GM12878 (cell line): ENCODE measurements at regions not wholly inside any gene's neighbourhood (a gene's known extent, or its start where the extent isn't known, plus 50 kb on each side); places are given as distances from the start of the nearest gene placed in this dataset.

Experiments used
- NR2F1 ChIP-seq: fragments of 450-650 bp; conservative IDR thresholded peaks from 2 replicates; pipeline ENCODE4 v1.6.1; 2017; ENCODE audit warnings: mild to moderate bottlenecking
- SPI1 ChIP-seq: IDR thresholded peaks from 2 replicates; pipeline ENCODE4 v1.6.1; 2011; ENCODE audit warnings: low read depth, mild to moderate bottlenecking, low read length, moderate library complexity, borderline replicate concordance; ENCODE audit not compliant: insufficient read depth
- TF ChIP-seq, protein P1 (sequence below), 3 experiments: IDR thresholded peaks in 2 of 3; conservative IDR thresholded peaks in 1 of 3; 2 replicates each; pipeline ENCODE4 v1.5.1; 2011; ENCODE audit warnings: low read depth in 3 of 3, low read length in 3 of 3, mild to moderate bottlenecking in 3 of 3, control low read depth in 2 of 3, moderate library complexity in 2 of 3, inconsistent platforms in 1 of 3, mixed read lengths in 1 of 3; ENCODE audit not compliant: control insufficient read depth in 2 of 3, insufficient read depth in 1 of 3; ENCODE audit errors: extremely low read depth in 1 of 3
- TF ChIP-seq, protein P2 (sequence below): IDR thresholded peaks from 2 replicates; pipeline ENCODE4 v1.6.1; 2012; ENCODE audit warnings: low read depth, low read length, improper control_type of control experiment
- TF ChIP-seq, protein P3 (sequence below): fragments of 450-650 bp; IDR thresholded peaks from 2 replicates; pipeline ENCODE4 v1.6.1; 2014; ENCODE audit warnings: mild to moderate bottlenecking

DNA sequence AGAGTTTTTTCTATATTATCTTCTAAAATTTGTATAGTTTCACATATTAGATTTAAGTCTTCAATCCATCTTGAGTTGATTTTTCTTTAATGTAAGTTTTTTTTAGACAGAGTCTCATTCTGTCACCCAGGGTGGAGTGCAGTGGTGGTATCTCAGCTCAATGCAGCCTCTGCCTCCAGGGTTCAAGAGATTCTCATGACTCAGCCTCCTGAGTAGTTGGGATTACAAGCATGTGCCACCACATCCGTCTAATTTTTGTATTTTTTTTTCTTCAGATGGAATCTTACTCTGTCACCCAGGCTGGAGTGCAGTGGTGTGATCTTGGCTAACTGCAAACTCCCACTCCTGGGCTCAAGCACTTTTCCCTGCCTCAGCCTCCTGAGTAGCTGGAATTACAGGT, 143.4 kb upstream of the ZNF92 start:
- TF ChIP-seq, protein P1, sequence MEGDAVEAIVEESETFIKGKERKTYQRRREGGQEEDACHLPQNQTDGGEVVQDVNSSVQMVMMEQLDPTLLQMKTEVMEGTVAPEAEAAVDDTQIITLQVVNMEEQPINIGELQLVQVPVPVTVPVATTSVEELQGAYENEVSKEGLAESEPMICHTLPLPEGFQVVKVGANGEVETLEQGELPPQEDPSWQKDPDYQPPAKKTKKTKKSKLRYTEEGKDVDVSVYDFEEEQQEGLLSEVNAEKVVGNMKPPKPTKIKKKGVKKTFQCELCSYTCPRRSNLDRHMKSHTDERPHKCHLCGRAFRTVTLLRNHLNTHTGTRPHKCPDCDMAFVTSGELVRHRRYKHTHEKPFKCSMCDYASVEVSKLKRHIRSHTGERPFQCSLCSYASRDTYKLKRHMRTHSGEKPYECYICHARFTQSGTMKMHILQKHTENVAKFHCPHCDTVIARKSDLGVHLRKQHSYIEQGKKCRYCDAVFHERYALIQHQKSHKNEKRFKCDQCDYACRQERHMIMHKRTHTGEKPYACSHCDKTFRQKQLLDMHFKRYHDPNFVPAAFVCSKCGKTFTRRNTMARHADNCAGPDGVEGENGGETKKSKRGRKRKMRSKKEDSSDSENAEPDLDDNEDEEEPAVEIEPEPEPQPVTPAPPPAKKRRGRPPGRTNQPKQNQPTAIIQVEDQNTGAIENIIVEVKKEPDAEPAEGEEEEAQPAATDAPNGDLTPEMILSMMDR (IDR thresholded peaks at IDR 0.05 in 2 of 3, conservative IDR thresholded peaks at IDR 0.05 in 1 of 3; ENCODE audit: control insufficient read depth in 2 of 3, extremely low read depth in 1 of 3, insufficient read depth in 1 of 3, low read depth in 3 of 3, low read length in 3 of 3) = no peak
- TF ChIP-seq NR2F1 (no peak), SPI1 (no peak)
- TF ChIP-seq, protein P2, sequence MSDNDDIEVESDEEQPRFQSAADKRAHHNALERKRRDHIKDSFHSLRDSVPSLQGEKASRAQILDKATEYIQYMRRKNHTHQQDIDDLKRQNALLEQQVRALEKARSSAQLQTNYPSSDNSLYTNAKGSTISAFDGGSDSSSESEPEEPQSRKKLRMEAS = no peak
- TF ChIP-seq, protein P3, sequence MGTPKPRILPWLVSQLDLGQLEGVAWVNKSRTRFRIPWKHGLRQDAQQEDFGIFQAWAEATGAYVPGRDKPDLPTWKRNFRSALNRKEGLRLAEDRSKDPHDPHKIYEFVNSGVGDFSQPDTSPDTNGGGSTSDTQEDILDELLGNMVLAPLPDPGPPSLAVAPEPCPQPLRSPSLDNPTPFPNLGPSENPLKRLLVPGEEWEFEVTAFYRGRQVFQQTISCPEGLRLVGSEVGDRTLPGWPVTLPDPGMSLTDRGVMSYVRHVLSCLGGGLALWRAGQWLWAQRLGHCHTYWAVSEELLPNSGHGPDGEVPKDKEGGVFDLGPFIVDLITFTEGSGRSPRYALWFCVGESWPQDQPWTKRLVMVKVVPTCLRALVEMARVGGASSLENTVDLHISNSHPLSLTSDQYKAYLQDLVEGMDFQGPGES = no peak
